ENCODE measurements at regions not wholly inside any gene's neighbourhood (a gene's known extent, or its start where the extent isn't known, plus 50 kb on each side); places are given as distances from the start of the nearest gene placed in this dataset.

- H3K27me3 ChIP-seq, result no peaks in the 10 kb centered on the region
- WGBS, 2 donors, result 93 to 97% methylated on average over 16 to 20 of the region's 20 CpGs
These were observed 105.9 kb downstream of the CPZ start for GRCh38 chr4:8698341-8699062.

GRCh38 chr4:8697826-8698225, 105.3 kb downstream of the CPZ start:
- Histone ChIP-seq H3K4me1 (no peaks in the 10 kb centered on the region), H3K36me3 (no peaks in the 10 kb centered on the region), H3K27ac (no peak overlapping the region), H3K27me3 (no peaks in the 10 kb centered on the region), H3K9me3 (no peaks in the 10 kb centered on the region), H3K4me3 (replicated peaks in 1 of 3) (no peak overlapping the region)
- DNase-seq, result no peak
- no peak for TF ChIP-seq POLR2A (IDR thresholded peaks at IDR 0.05)
- TF ChIP-seq, protein P1, sequence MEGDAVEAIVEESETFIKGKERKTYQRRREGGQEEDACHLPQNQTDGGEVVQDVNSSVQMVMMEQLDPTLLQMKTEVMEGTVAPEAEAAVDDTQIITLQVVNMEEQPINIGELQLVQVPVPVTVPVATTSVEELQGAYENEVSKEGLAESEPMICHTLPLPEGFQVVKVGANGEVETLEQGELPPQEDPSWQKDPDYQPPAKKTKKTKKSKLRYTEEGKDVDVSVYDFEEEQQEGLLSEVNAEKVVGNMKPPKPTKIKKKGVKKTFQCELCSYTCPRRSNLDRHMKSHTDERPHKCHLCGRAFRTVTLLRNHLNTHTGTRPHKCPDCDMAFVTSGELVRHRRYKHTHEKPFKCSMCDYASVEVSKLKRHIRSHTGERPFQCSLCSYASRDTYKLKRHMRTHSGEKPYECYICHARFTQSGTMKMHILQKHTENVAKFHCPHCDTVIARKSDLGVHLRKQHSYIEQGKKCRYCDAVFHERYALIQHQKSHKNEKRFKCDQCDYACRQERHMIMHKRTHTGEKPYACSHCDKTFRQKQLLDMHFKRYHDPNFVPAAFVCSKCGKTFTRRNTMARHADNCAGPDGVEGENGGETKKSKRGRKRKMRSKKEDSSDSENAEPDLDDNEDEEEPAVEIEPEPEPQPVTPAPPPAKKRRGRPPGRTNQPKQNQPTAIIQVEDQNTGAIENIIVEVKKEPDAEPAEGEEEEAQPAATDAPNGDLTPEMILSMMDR (IDR thresholded peaks at IDR 0.05), result no peak
- intact Hi-C loops (cut with DNase I), result no loop called here
- 86 to 88% methylated on average over 6 to 7 of the region's 7 CpGs for WGBS, 2 donors

More at GRCh38 chr4:8698341-8699062, 105.9 kb downstream of the CPZ start:
- DNase-seq, result no peak
- intact Hi-C loops (cut with DNase I), result no loop called here
- Histone ChIP-seq H3K27ac (no peak overlapping the region), H3K4me1 (no peaks in the 10 kb centered on the region), H3K36me3 (no peaks in the 10 kb centered on the region), H3K9me3 (no peaks in the 10 kb centered on the region), H3K4me3 (replicated peaks in 1 of 3) (no peak overlapping the region)
- TF ChIP-seq, protein P1 (IDR thresholded peaks at IDR 0.05), result no peak
- TF ChIP-seq POLR2A (IDR thresholded peaks at IDR 0.05), result no peak

DNA sequence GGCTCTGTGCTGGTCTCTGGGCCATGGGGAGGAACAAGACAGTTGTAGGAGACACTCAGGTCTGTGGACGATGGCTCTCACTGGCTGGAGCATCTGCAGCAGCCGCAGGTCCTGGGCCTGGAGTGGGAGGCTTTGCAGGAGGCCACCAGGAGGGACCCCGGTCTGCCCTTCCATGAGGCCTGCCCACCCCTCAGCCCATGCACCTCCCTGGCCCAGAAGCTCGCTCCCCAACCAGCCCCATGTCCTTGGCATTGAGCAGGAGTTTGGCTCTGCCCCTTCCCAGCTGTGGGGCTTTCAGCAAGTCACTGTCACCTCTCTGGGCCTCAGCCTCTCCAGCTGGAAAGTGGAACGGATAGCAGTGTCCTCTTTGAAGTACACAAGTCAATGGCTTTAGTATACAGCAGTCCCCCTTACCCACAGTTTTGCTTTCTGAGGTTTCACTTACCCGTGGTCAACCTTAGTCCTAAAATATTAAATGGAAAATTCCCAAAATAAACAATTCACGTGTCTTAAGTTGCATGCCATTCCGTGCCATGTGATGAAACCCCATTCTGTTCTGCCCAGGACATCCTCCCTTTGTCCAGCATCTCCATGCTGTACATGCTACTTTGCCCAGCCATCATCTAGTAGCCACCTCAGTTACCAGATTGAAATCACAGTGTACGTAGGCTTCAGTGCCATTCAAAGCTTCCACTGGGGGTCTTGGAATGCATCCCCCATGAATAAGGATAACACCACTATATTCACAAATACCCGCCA, 104.0 kb downstream of the CPZ start:
- intact Hi-C loops (cut with DNase I), result no loop called here
- H3K36me3 ChIP-seq, result no peaks in the 10 kb centered on the region
- no peaks in the 10 kb centered on the region for H3K9me3 ChIP-seq
- H3K4me3 ChIP-seq (replicated peaks in 1 of 3), result no peak overlapping the region
- TF ChIP-seq POLR2A (IDR thresholded peaks at IDR 0.05), result no peak
- TF ChIP-seq, protein P1 (IDR thresholded peaks at IDR 0.05), result no peak
- H3K4me1 ChIP-seq, result no peaks in the 10 kb centered on the region
- no peak for DNase-seq
- no peaks in the 10 kb centered on the region for H3K27me3 ChIP-seq
- WGBS, 2 donors, result 76 to 88% methylated on average over 7 to 10 of the region's 10 CpGs
- no peak overlapping the region for H3K27ac ChIP-seq

DNA sequence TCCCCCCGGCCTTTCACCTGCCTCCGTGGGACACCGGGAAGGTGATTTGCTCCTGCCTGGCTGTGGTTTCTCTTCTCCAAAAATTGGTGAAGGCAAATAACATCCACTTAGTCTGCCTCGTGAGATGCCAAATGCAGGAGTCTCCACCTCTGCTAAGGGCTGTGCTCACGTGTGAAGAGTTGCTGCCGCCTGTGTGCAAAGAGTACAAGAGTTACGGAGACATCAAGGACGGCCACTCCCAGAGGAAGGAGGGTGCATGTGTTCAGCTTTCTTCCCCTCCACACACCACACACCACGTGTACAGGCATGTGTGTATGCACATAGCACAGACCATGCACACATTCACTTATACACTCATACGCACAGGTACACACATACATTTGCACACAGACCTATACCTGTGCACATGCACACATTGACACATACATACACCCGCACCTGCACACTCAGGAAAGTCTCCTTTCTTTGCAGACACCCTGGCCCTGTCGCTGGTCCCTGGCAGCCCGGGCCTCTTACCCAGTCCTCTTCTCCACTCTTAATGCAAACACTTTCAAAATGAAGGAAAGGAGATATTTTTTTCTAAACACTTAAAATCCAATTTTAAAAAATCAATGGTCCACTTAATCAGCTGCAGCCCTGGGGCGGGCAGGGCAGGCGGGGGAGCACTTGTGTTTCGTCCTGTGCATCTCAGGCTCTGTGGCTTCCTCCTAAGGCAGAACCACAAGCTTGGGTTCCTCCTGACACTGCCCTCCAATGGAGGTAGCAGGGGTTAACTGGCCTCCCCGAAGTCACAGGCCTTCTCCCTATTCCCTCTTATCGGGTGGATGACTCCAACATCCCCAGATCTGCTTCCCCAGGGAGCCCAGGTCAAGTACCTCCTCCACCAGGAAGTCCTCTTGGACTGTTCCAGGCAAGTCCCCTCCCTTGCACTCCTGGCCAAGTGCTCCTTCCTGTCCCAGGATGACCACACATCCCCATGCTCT, 103.0 kb downstream of the CPZ start:
- H3K27ac ChIP-seq, result no peak overlapping the region
- H3K9me3 ChIP-seq, result no peaks in the 10 kb centered on the region
- no peak for TF ChIP-seq POLR2A (IDR thresholded peaks at IDR 0.05)
- TF ChIP-seq, protein P1 (IDR thresholded peaks at IDR 0.05), result no peak
- WGBS, 2 donors, result 71 to 72% methylated on average over 13 to 18 of the region's 18 CpGs
- no peak for DNase-seq
- no peak overlapping the region for H3K4me3 ChIP-seq (replicated peaks in 1 of 3)
- no peaks in the 10 kb centered on the region for H3K36me3 ChIP-seq
- H3K27me3 ChIP-seq, result no peaks in the 10 kb centered on the region
- H3K4me1 ChIP-seq, result no peaks in the 10 kb centered on the region
- intact Hi-C loops (cut with DNase I), result no loop called here

Data from thyroid gland (tissue), 4 donors.